Mesenchymal stem cell (in vitro differentiated cells and primary cell): ENCODE measurements at regions not wholly inside any gene's neighbourhood (a gene's known extent, or its start where the extent isn't known, plus 50 kb on each side); places are given as distances from the start of the nearest gene placed in this dataset.
A peak's percentile ranks its signal among the peaks of the same experiment; 100 is the strongest.

Experiments used
- DNase-seq: peaks from one replicate; pipeline ENCODE4 v3.0.0-alpha.2; 2013
- H2AFZ ChIP-seq: one replicate; pipeline ENCODE4 v1.6.1; 2013; ENCODE audit warnings: low read depth, mild to moderate bottlenecking, control low read depth, inconsistent platforms, low read length, moderate library complexity
- H2AK5ac ChIP-seq: 2 replicates; pipeline ENCODE4 v1.6.1; 2013; ENCODE audit warnings: low read length, moderate library complexity, mild to moderate bottlenecking, inconsistent platforms; ENCODE audit not compliant: severe bottlenecking
- H2BK120ac ChIP-seq: one replicate; pipeline ENCODE4 v1.6.1; 2013; ENCODE audit warnings: low read depth, mild to moderate bottlenecking, inconsistent platforms, low read length, moderate library complexity
- H2BK12ac ChIP-seq, 2 experiments: one replicate each; pipeline ENCODE4 v1.6.1; 2013; ENCODE audit warnings: inconsistent platforms in 2 of 2, low read length in 2 of 2, mild to moderate bottlenecking in 2 of 2, moderate library complexity in 2 of 2, control low read depth in 1 of 2
- H2BK15ac ChIP-seq: one replicate; pipeline ENCODE4 v1.6.1; 2013; ENCODE audit warnings: mild to moderate bottlenecking, low read depth, inconsistent platforms; ENCODE audit not compliant: poor library complexity, severe bottlenecking
- H2BK5ac ChIP-seq: 2 replicates; pipeline ENCODE4 v1.6.1; 2013; ENCODE audit warnings: low read depth, mild to moderate bottlenecking, low read length, control low read depth, inconsistent platforms; ENCODE audit not compliant: poor library complexity, severe bottlenecking
- H3K14ac ChIP-seq, 2 experiments: one replicate each; pipeline ENCODE4 v1.6.1; 2013; ENCODE audit warnings: inconsistent platforms in 2 of 2, low read length in 2 of 2, control low read depth in 1 of 2, mild to moderate bottlenecking in 1 of 2, moderate library complexity in 1 of 2
- H3K18ac ChIP-seq, 2 experiments: one replicate each; pipeline ENCODE4 v1.6.1; 2013; ENCODE audit warnings: inconsistent platforms in 2 of 2, low read length in 2 of 2, control low read depth in 1 of 2, low read depth in 1 of 2, mild to moderate bottlenecking in 1 of 2
- H3K23ac ChIP-seq, 2 experiments: one replicate each; pipeline ENCODE4 v1.6.1; 2013; ENCODE audit warnings: inconsistent platforms in 2 of 2, low read length in 2 of 2, mild to moderate bottlenecking in 2 of 2, moderate library complexity in 2 of 2, control low read depth in 1 of 2
- H3K27ac ChIP-seq: 2 replicates; pipeline ENCODE4 v1.5.1; 2013; ENCODE audit warnings: mild to moderate bottlenecking, moderate library complexity, low read length, control low read depth, inconsistent platforms; ENCODE audit not compliant: poor library complexity, severe bottlenecking
- H3K27me3 ChIP-seq, 2 experiments: 2 replicates each; pipeline versions ENCODE4 v1.6.1 to v1.7.0; 2013; ENCODE audit warnings: low read length in 2 of 2, mild to moderate bottlenecking in 2 of 2, moderate library complexity in 2 of 2, control low read depth in 1 of 2, inconsistent platforms in 1 of 2; ENCODE audit not compliant: control insufficient read depth in 1 of 2, insufficient read depth in 1 of 2
- H3K36me3 ChIP-seq, 2 experiments: 2 replicates each; pipeline versions ENCODE4 v1.6.1 to v1.7.0; 2013; ENCODE audit warnings: low read length in 2 of 2, control low read depth in 1 of 2, inconsistent platforms in 1 of 2, low read depth in 1 of 2, mild to moderate bottlenecking in 1 of 2; ENCODE audit not compliant: insufficient read depth in 2 of 2, control insufficient read depth in 1 of 2
- H3K4ac ChIP-seq, 2 experiments: one replicate each; pipeline ENCODE4 v1.6.1; 2013; ENCODE audit warnings: inconsistent platforms in 2 of 2, low read length in 2 of 2, mild to moderate bottlenecking in 2 of 2, moderate library complexity in 2 of 2, control low read depth in 1 of 2, low read depth in 1 of 2
- H3K4me1 ChIP-seq: 2 replicates; pipeline ENCODE4 v1.6.1; 2013; ENCODE audit warnings: low read depth, low read length, control low read depth; ENCODE audit not compliant: control insufficient read depth, insufficient read depth
- H3K4me2 ChIP-seq: 2 replicates; pipeline ENCODE4 v1.6.1; 2013; ENCODE audit warnings: low read length, mild to moderate bottlenecking, inconsistent platforms; ENCODE audit not compliant: poor library complexity, severe bottlenecking
- H3K4me3 ChIP-seq, 2 experiments: 2 replicates each; pipeline versions ENCODE4 v1.5.1 to v1.7.0; 2013; ENCODE audit warnings: low read length in 2 of 2, mild to moderate bottlenecking in 2 of 2, control low read depth in 1 of 2, low read depth in 1 of 2; ENCODE audit not compliant: insufficient read depth in 1 of 2
- H3K79me1 ChIP-seq: replicated peaks from 2 replicates; pipeline ENCODE4 v1.6.1; 2013; ENCODE audit warnings: mild to moderate bottlenecking, control low read depth, low read length, inconsistent platforms; ENCODE audit not compliant: poor library complexity, severe bottlenecking
- H3K9ac ChIP-seq: 2 replicates; pipeline ENCODE4 v1.7.0; 2013; ENCODE audit warnings: mild to moderate bottlenecking, low read length, moderate library complexity
- H3K9me3 ChIP-seq: 2 replicates; pipeline ENCODE4 v1.7.0; 2013; ENCODE audit warnings: mild to moderate bottlenecking, low read length; ENCODE audit not compliant: control insufficient read depth
- H4K8ac ChIP-seq: one replicate; pipeline ENCODE4 v1.6.1; 2013; ENCODE audit warnings: inconsistent platforms, mild to moderate bottlenecking, low read length, moderate library complexity
- H4K91ac ChIP-seq: one replicate; pipeline ENCODE4 v1.6.1; 2013; ENCODE audit warnings: mild to moderate bottlenecking, low read length, inconsistent platforms
- WGBS: methylation state at CpG from one replicate; pipeline ENCODE4 v1.1.7; 2013; ENCODE audit warnings: mixed read lengths; 5-methylcytosine and 5-hydroxymethylcytosine counted together

DNA sequence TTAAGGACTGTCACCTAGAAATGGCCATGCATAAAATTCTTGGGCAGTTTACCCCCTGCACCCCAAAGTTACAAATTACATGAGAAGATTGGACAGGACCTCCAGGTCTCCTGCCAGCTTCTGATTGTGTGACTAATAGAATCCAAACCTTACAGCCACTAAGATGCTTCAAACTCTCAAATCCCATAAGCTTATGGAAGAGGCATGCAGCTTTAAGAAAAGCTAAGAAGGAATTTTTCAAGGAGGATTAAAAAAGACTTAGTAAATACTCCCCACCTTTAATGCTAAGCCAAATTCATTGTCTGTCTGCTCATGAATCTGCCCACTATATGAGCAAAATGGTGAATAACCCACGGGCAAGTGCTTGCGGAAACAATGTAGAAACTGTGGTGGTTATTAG, 86.3 kb downstream of the MAIP1 start:
- Histone ChIP-seq H3K9me3 (no peaks in the 10 kb centered on the region), H3K4ac (peak overlapping the region in 1 of 2 experiments; percentile 58), H3K4me3 (no peak overlapping the region), H2AFZ (no peak overlapping the region), H2AK5ac (no peak overlapping the region), H3K23ac (no peak overlapping the region), H3K9ac (no peak overlapping the region), H3K18ac (peak overlapping the region in 1 of 2 experiments; percentile 55), H3K4me1 (no peaks in the 10 kb centered on the region), H2BK15ac (no peak overlapping the region), H2BK5ac (no peak overlapping the region), H2BK12ac (no peak overlapping the region), H3K79me1 (no peaks in the 10 kb centered on the region), H3K27me3 (no peaks in the 10 kb centered on the region), H3K14ac (no peak overlapping the region), H3K4me2 (no peak overlapping the region), H4K91ac (no peak overlapping the region), H2BK120ac (no peak overlapping the region), H3K36me3 (no peaks in the 10 kb centered on the region), H4K8ac (no peak overlapping the region), H3K27ac (no peak overlapping the region)
- peak; percentile 8 for DNase-seq
- no CpG with 5 or more reads among the region's 2 CpGs for WGBS

DNA sequence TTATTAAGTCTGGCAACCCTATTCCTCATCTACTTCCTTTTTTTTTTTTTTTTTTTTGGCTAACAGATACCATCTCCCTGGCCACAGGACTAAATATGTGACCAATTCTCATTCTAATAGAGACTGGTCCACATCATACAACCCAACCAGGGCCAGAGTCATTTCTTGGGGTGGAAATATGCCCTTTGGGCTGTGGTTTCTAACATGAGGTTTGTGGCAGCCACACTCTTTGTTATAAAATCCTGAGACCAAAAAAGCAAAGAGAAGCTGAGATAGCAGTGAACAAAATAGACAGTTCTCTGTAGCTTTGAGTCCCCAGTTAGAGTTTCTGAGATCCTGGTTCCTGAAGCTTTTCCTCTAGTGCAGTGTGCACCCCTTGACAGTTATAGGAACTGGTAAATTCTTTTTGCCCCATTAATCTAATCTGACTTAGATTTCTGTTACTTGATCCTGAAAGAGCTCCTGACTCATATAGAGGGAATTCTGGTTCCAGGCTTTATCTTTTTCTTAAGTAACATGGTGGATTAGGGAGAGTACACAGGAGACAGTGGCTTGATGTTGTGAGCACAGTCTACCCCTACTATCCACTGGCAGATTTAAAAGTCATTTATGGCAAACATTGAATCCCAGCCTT, 86.8 kb downstream of the MAIP1 start:
- Histone ChIP-seq H3K27me3 (no peaks in the 10 kb centered on the region), H3K9me3 (no peaks in the 10 kb centered on the region), H2AK5ac (no peak overlapping the region), H2BK15ac (no peak overlapping the region), H3K14ac (no peak overlapping the region), H3K4me3 (no peak overlapping the region), H3K27ac (peak overlapping the region; percentile 25), H2BK5ac (no peak overlapping the region), H3K18ac (peak overlapping the region in 1 of 2 experiments; percentile 48), H3K79me1 (no peaks in the 10 kb centered on the region), H3K4me2 (no peak overlapping the region), H3K23ac (no peak overlapping the region), H2AFZ (no peak overlapping the region), H3K4me1 (no peaks in the 10 kb centered on the region), H2BK12ac (peak overlapping the region in 1 of 2 experiments; percentile 40), H2BK120ac (no peak overlapping the region), H3K4ac (peak overlapping the region in 1 of 2 experiments; percentile 76), H4K91ac (no peak overlapping the region), H3K9ac (peak overlapping the region; percentile 33), H3K36me3 (no peaks in the 10 kb centered on the region), H4K8ac (no peak overlapping the region)
- peak; percentile 84 for DNase-seq

DNA sequence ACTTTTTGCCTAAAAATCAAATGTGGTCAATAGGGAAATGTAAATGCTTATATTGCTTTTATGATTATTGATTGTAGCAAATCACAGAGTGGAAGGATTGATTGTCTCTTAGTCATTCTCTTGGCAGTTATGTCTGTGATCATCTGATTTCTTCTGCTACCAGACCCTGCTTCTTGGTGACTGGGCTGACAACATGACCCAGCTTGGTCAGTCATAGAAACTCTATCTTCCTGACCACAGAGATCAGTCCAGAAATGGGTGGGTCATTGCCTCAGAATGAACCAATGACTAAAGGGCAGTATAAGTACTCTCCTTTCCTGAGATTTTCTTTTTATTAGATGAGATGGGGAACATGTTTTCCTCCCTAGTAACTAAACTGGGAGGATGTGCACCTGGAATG, 87.6 kb downstream of the MAIP1 start:
- no peak overlapping the region for H2BK120ac ChIP-seq
- no peak overlapping the region for H2BK12ac ChIP-seq
- H3K4me2 ChIP-seq, result no peak overlapping the region
- peak overlapping the region; percentile 5 for H4K8ac ChIP-seq
- no peak overlapping the region for H2AK5ac ChIP-seq
- no peak overlapping the region for H2BK15ac ChIP-seq
- peak; percentile 82 for DNase-seq
- H3K27ac ChIP-seq, result no peak overlapping the region
- no peak overlapping the region for H2AFZ ChIP-seq
- no peak overlapping the region for H3K14ac ChIP-seq
- no peak overlapping the region for H3K18ac ChIP-seq
- H3K23ac ChIP-seq, result no peak overlapping the region
- no peaks in the 10 kb centered on the region for H3K36me3 ChIP-seq
- no peaks in the 10 kb centered on the region for H3K27me3 ChIP-seq
- H3K4ac ChIP-seq, result no peak overlapping the region
- peak overlapping the region; percentile 33 for H3K9ac ChIP-seq
- H3K79me1 ChIP-seq, result no peaks in the 10 kb centered on the region
- no peak overlapping the region for H4K91ac ChIP-seq
- H3K9me3 ChIP-seq, result no peaks in the 10 kb centered on the region
- no peak overlapping the region for H3K4me3 ChIP-seq
- no peak overlapping the region for H2BK5ac ChIP-seq
- H3K4me1 ChIP-seq, result no peaks in the 10 kb centered on the region

DNA sequence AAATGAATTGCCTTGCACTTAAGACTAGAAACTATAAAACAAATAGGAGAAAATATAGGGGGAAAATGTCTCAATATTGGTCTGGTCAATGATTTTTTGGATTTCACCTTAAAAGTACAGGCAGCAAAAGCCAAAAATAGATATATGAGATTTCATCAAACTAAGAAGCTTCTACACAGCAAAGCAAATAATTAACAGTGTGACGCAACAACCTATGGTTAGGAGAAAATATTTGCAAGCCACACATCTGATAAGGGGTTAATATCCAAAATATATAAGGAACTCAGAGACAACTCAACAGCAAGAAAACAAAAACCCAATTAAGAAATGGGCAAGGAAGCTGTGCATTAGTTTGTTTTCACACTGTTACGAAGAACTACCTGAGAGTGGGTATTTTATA, 89.1 kb downstream of the MAIP1 start:
- no peaks in the 10 kb centered on the region for H3K4me1 ChIP-seq
- no peak overlapping the region for H2BK5ac ChIP-seq
- H3K18ac ChIP-seq, result no peak overlapping the region
- no peaks in the 10 kb centered on the region for H3K27me3 ChIP-seq
- H3K4me2 ChIP-seq, result no peak overlapping the region
- H3K4me3 ChIP-seq, result no peak overlapping the region
- no peak overlapping the region for H3K4ac ChIP-seq
- H3K9me3 ChIP-seq, result no peaks in the 10 kb centered on the region
- no peak overlapping the region for H2BK12ac ChIP-seq
- no peak overlapping the region for H3K14ac ChIP-seq
- no peaks in the 10 kb centered on the region for H3K36me3 ChIP-seq
- no peak overlapping the region for H4K91ac ChIP-seq
- H4K8ac ChIP-seq, result no peak overlapping the region
- DNase-seq, result no peak
- H2AK5ac ChIP-seq, result no peak overlapping the region
- H3K9ac ChIP-seq, result no peak overlapping the region
- no peak overlapping the region for H3K23ac ChIP-seq
- no peak overlapping the region for H2AFZ ChIP-seq
- no peak overlapping the region for H2BK15ac ChIP-seq
- H3K79me1 ChIP-seq, result no peaks in the 10 kb centered on the region
- WGBS, result 90% methylated on average over 1 of the region's 2 CpGs
- H2BK120ac ChIP-seq, result no peak overlapping the region
- H3K27ac ChIP-seq, result no peak overlapping the region
